Mesenchymal stem cell (in vitro differentiated cells and primary cell): ENCODE measurements at regions not wholly inside any gene's neighbourhood (a gene's known extent, or its start where the extent isn't known, plus 50 kb on each side); places are given as distances from the start of the nearest gene placed in this dataset.
"Not testable (repeated sequence)": the region's sequence is repeated elsewhere in the genome, so short reads cannot be mapped to it uniquely, and the experiment has no call there.

Experiments used
- DNase-seq: peaks from one replicate; pipeline ENCODE4 v3.0.0-alpha.2; 2013
- H2AFZ ChIP-seq: one replicate; pipeline ENCODE4 v1.6.1; 2013; ENCODE audit warnings: low read depth, mild to moderate bottlenecking, control low read depth, inconsistent platforms, low read length, moderate library complexity
- H2AK5ac ChIP-seq: 2 replicates; pipeline ENCODE4 v1.6.1; 2013; ENCODE audit warnings: low read length, moderate library complexity, mild to moderate bottlenecking, inconsistent platforms; ENCODE audit not compliant: severe bottlenecking
- H2BK120ac ChIP-seq: one replicate; pipeline ENCODE4 v1.6.1; 2013; ENCODE audit warnings: low read depth, mild to moderate bottlenecking, inconsistent platforms, low read length, moderate library complexity
- H2BK12ac ChIP-seq, 2 experiments: one replicate each; pipeline ENCODE4 v1.6.1; 2013; ENCODE audit warnings: inconsistent platforms in 2 of 2, low read length in 2 of 2, mild to moderate bottlenecking in 2 of 2, moderate library complexity in 2 of 2, control low read depth in 1 of 2
- H2BK15ac ChIP-seq: one replicate; pipeline ENCODE4 v1.6.1; 2013; ENCODE audit warnings: mild to moderate bottlenecking, low read depth, inconsistent platforms; ENCODE audit not compliant: poor library complexity, severe bottlenecking
- H2BK5ac ChIP-seq: 2 replicates; pipeline ENCODE4 v1.6.1; 2013; ENCODE audit warnings: low read depth, mild to moderate bottlenecking, low read length, control low read depth, inconsistent platforms; ENCODE audit not compliant: poor library complexity, severe bottlenecking
- H3K14ac ChIP-seq, 2 experiments: one replicate each; pipeline ENCODE4 v1.6.1; 2013; ENCODE audit warnings: inconsistent platforms in 2 of 2, low read length in 2 of 2, control low read depth in 1 of 2, mild to moderate bottlenecking in 1 of 2, moderate library complexity in 1 of 2
- H3K18ac ChIP-seq, 2 experiments: one replicate each; pipeline ENCODE4 v1.6.1; 2013; ENCODE audit warnings: inconsistent platforms in 2 of 2, low read length in 2 of 2, control low read depth in 1 of 2, low read depth in 1 of 2, mild to moderate bottlenecking in 1 of 2
- H3K23ac ChIP-seq, 2 experiments: one replicate each; pipeline ENCODE4 v1.6.1; 2013; ENCODE audit warnings: inconsistent platforms in 2 of 2, low read length in 2 of 2, mild to moderate bottlenecking in 2 of 2, moderate library complexity in 2 of 2, control low read depth in 1 of 2
- H3K27ac ChIP-seq: 2 replicates; pipeline ENCODE4 v1.5.1; 2013; ENCODE audit warnings: mild to moderate bottlenecking, moderate library complexity, low read length, control low read depth, inconsistent platforms; ENCODE audit not compliant: poor library complexity, severe bottlenecking
- H3K27me3 ChIP-seq, 2 experiments: 2 replicates each; pipeline versions ENCODE4 v1.6.1 to v1.7.0; 2013; ENCODE audit warnings: low read length in 2 of 2, mild to moderate bottlenecking in 2 of 2, moderate library complexity in 2 of 2, control low read depth in 1 of 2, inconsistent platforms in 1 of 2; ENCODE audit not compliant: control insufficient read depth in 1 of 2, insufficient read depth in 1 of 2
- H3K36me3 ChIP-seq, 2 experiments: 2 replicates each; pipeline versions ENCODE4 v1.6.1 to v1.7.0; 2013; ENCODE audit warnings: low read length in 2 of 2, control low read depth in 1 of 2, inconsistent platforms in 1 of 2, low read depth in 1 of 2, mild to moderate bottlenecking in 1 of 2; ENCODE audit not compliant: insufficient read depth in 2 of 2, control insufficient read depth in 1 of 2
- H3K4ac ChIP-seq, 2 experiments: one replicate each; pipeline ENCODE4 v1.6.1; 2013; ENCODE audit warnings: inconsistent platforms in 2 of 2, low read length in 2 of 2, mild to moderate bottlenecking in 2 of 2, moderate library complexity in 2 of 2, control low read depth in 1 of 2, low read depth in 1 of 2
- H3K4me1 ChIP-seq: 2 replicates; pipeline ENCODE4 v1.6.1; 2013; ENCODE audit warnings: low read depth, low read length, control low read depth; ENCODE audit not compliant: control insufficient read depth, insufficient read depth
- H3K4me2 ChIP-seq: 2 replicates; pipeline ENCODE4 v1.6.1; 2013; ENCODE audit warnings: low read length, mild to moderate bottlenecking, inconsistent platforms; ENCODE audit not compliant: poor library complexity, severe bottlenecking
- H3K4me3 ChIP-seq, 2 experiments: 2 replicates each; pipeline versions ENCODE4 v1.5.1 to v1.7.0; 2013; ENCODE audit warnings: low read length in 2 of 2, mild to moderate bottlenecking in 2 of 2, control low read depth in 1 of 2, low read depth in 1 of 2; ENCODE audit not compliant: insufficient read depth in 1 of 2
- H3K79me1 ChIP-seq: replicated peaks from 2 replicates; pipeline ENCODE4 v1.6.1; 2013; ENCODE audit warnings: mild to moderate bottlenecking, control low read depth, low read length, inconsistent platforms; ENCODE audit not compliant: poor library complexity, severe bottlenecking
- H3K9ac ChIP-seq: 2 replicates; pipeline ENCODE4 v1.7.0; 2013; ENCODE audit warnings: mild to moderate bottlenecking, low read length, moderate library complexity
- H3K9me3 ChIP-seq: 2 replicates; pipeline ENCODE4 v1.7.0; 2013; ENCODE audit warnings: mild to moderate bottlenecking, low read length; ENCODE audit not compliant: control insufficient read depth
- H4K8ac ChIP-seq: one replicate; pipeline ENCODE4 v1.6.1; 2013; ENCODE audit warnings: inconsistent platforms, mild to moderate bottlenecking, low read length, moderate library complexity
- H4K91ac ChIP-seq: one replicate; pipeline ENCODE4 v1.6.1; 2013; ENCODE audit warnings: mild to moderate bottlenecking, low read length, inconsistent platforms
- WGBS: methylation state at CpG from one replicate; pipeline ENCODE4 v1.1.7; 2013; ENCODE audit warnings: mixed read lengths; 5-methylcytosine and 5-hydroxymethylcytosine counted together

DNA sequence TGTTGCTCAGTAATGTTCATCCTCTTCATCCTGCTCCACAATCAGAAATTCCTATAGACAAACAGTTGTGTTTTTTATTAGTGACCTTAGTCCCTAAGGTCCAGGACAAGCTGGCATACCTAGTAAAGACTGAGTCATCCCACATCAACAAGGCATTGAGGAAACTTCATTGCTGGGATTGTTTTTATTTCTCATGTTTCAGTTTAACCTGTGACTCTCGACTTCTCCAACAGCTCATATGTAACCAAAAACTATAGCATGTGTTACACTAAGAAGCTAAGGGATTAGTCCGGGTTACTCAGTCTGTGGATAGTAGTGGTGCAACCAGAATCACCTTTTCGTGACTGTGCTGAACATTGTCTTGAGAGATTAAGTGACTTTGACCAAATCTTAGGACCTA, 292.1 kb downstream of the RDH14 start:
- no peak overlapping the region for H2BK5ac ChIP-seq
- DNase-seq, result no peak
- peaks cover 3% of the 10 kb centered on the region for H3K4me1 ChIP-seq
- H3K23ac ChIP-seq, result no peak overlapping the region
- H3K36me3 ChIP-seq, result no peaks in the 10 kb centered on the region
- H2BK15ac ChIP-seq, result no peak overlapping the region
- H4K91ac ChIP-seq, result no peak overlapping the region
- H3K14ac ChIP-seq, result no peak overlapping the region
- WGBS, result 91% methylated on average over 2 of the region's 3 CpGs
- no peak overlapping the region for H2AK5ac ChIP-seq
- no peak overlapping the region for H3K18ac ChIP-seq
- no peak overlapping the region for H3K4me2 ChIP-seq
- H3K27ac ChIP-seq, result peak overlapping the region; percentile 25
- H3K9me3 ChIP-seq, result no peaks in the 10 kb centered on the region
- H2BK120ac ChIP-seq, result no peak overlapping the region
- H4K8ac ChIP-seq, result no peak overlapping the region
- H2AFZ ChIP-seq, result no peak overlapping the region
- H3K79me1 ChIP-seq, result no peaks in the 10 kb centered on the region
- H3K27me3 ChIP-seq, result no peaks in the 10 kb centered on the region
- H2BK12ac ChIP-seq, result no peak overlapping the region
- no peak overlapping the region for H3K4ac ChIP-seq
- no peak overlapping the region for H3K4me3 ChIP-seq
- no peak overlapping the region for H3K9ac ChIP-seq

DNA sequence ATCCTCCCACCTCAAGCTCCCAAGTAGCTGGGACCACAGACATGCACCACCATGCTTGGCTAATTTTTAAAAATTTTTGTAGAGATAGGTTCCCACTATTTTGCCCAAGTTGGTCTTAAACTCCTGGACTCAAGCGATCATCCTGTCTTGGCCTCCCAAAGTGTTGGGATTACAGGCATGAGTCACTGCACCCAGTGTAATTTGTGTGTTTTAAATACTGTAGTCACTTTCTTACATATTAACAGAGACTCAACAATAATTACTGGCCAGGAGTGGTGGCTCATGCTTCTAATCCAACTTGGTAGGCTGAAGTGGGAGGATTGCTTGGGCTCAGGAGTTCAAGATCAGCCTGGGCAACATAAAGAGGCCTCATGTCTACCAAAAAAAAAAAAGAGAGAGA, 293.0 kb downstream of the RDH14 start:
- Histone ChIP-seq H2AFZ (no peak overlapping the region), H3K18ac (no peak overlapping the region), H3K4me1 (peaks cover 3% of the 10 kb centered on the region), H3K14ac (no peak overlapping the region), H3K79me1 (no peaks in the 10 kb centered on the region), H3K36me3 (no peaks in the 10 kb centered on the region), H2AK5ac (no peak overlapping the region), H3K9ac (no peak overlapping the region), H2BK5ac (no peak overlapping the region), H2BK12ac (no peak overlapping the region), H3K27ac (peak overlapping the region; percentile 70), H3K27me3 (no peaks in the 10 kb centered on the region), H3K4me2 (no peak overlapping the region), H4K8ac (no peak overlapping the region), H3K9me3 (no peaks in the 10 kb centered on the region), H3K23ac (no peak overlapping the region), H3K4ac (no peak overlapping the region), H3K4me3 (no peak overlapping the region), H2BK15ac (no peak overlapping the region), H4K91ac (no peak overlapping the region), H2BK120ac (no peak overlapping the region)
- no CpG with 5 or more reads among the region's 1 CpG for WGBS
- no peak for DNase-seq

DNA sequence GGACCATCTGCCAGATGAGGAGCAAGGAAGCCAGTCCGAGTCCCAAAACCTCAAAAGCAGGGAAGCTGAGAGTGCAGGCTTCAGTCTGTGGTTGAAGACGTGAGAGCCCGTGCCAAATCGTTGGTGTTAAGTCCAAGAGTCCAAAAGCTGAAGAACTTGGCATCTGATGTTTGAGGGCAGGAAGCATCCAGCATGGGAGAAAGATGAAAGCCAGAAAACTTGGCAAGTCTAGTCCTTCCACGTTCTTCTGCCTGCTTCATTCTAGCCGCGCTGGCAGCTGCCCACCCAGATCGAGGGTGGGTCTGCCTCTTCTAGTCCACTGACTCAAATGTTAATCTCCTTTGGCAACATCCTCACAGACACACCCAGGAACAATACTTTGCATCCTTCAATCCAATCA, 293.8 kb downstream of the RDH14 start:
- H3K27ac ChIP-seq, H3K79me1 ChIP-seq, H4K8ac ChIP-seq, H3K9me3 ChIP-seq, H2BK5ac ChIP-seq, H2BK12ac ChIP-seq, H4K91ac ChIP-seq, H2AK5ac ChIP-seq, H3K9ac ChIP-seq, H3K4me2 ChIP-seq, H3K4ac ChIP-seq, H3K27me3 ChIP-seq, H2BK15ac ChIP-seq, H2BK120ac ChIP-seq, H2AFZ ChIP-seq, H3K36me3 ChIP-seq, H3K4me3 ChIP-seq, H3K23ac ChIP-seq, H3K4me1 ChIP-seq, DNase-seq, H3K18ac ChIP-seq, H3K14ac ChIP-seq: not testable (repeated sequence)
- 96% methylated on average over 8 of the region's 8 CpGs for WGBS

DNA sequence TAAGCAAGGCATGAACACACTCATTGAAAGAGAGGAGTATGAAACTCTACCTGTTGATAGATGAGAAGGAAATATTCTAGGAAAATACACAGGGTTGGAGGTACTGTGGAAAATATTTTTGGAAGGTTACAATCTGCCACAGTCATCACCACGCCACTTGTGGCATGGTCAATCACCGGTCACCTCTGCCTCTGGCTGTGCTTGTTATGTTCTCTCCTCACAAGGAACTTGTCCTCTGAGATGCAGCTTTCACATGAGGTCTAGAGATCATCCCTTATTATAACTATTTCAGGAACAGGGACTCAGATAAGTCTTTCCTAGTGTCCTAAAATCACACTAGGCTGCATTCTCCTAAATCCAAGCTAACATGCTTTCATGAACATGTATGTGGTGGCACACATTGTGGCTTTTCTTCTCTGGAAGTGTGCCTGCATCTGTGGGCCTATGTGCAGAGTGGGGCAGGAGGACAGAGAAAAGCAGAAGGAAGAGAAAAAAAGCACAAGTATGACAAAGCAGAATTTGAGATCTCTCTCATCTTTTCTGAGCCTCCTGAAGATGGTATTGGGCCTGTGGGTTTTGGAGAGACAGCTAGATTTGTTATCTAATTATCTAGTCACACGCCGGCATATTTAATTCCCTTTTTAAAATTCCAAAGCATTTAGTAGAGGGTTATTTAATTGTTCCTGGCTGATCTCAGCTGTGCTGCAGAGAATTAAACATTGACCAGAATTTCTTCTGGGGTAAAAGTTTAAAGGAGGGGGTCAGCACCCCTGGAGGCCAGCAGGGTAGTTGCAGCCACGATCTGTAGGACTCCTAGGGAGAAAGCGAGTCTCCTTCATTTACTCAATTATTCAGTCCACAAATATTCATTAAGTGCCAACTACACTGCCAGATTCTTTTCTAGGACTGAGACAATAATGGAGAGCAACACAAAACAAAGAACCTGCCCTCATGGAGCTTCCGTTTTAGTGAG, 294.6 kb downstream of the RDH14 start:
- H4K8ac ChIP-seq, result no peak overlapping the region
- no peak overlapping the region for H3K14ac ChIP-seq
- DNase-seq, result no peak
- no peak overlapping the region for H3K27ac ChIP-seq
- no peak overlapping the region for H2BK5ac ChIP-seq
- H3K79me1 ChIP-seq, result no peaks in the 10 kb centered on the region
- H3K9me3 ChIP-seq, result no peaks in the 10 kb centered on the region
- H3K36me3 ChIP-seq, result no peaks in the 10 kb centered on the region
- no peak overlapping the region for H2BK12ac ChIP-seq
- no peak overlapping the region for H3K4me2 ChIP-seq
- no peak overlapping the region for H3K18ac ChIP-seq
- peaks cover 3% of the 10 kb centered on the region for H3K4me1 ChIP-seq
- H2BK15ac ChIP-seq, result no peak overlapping the region
- no peaks in the 10 kb centered on the region for H3K27me3 ChIP-seq
- H3K9ac ChIP-seq, result no peak overlapping the region
- 96% methylated on average over 5 of the region's 7 CpGs for WGBS
- H2BK120ac ChIP-seq, result no peak overlapping the region
- no peak overlapping the region for H4K91ac ChIP-seq
- H2AFZ ChIP-seq, result no peak overlapping the region
- H3K4ac ChIP-seq, result no peak overlapping the region
- H3K23ac ChIP-seq, result no peak overlapping the region
- H3K4me3 ChIP-seq, result no peak overlapping the region
- H2AK5ac ChIP-seq, result no peak overlapping the region
